ENCODE measurements at regions not wholly inside any gene's neighbourhood (a gene's known extent, or its start where the extent isn't known, plus 50 kb on each side); places are given as distances from the start of the nearest gene placed in this dataset.

GRCh38 chr4:112076919-112077608, 68.2 kb upstream of the FAM241A start:
- ChIA-PET CTCF (interaction anchor here (1.2 kb wide), 1 partner anchor 159 kb away, joined by 3 read pairs; no protein-coding TSS in a partner anchor), POLR2A (no interaction called here), SMC1A (ENCODE audit: uncharacterized antibody, unreplicated experiment) (interaction anchor here (1.1 to 1.4 kb wide), 2 partner anchors 22 to 132 kb away, joined by 4 to 6 read pairs; no protein-coding TSS in a partner anchor), RAD21 (ENCODE audit: unreplicated experiment) (no interaction called here)
- Histone ChIP-seq H3K27ac (ENCODE audit: control insufficient read depth, insufficient read depth) (no peak overlapping the region), H3K9ac (ENCODE audit: control insufficient read depth, insufficient read depth, low read length) (no peak overlapping the region), H2AFZ (ENCODE audit: control insufficient read depth, low read depth, low read length) (no peak overlapping the region), H3K4me1 (ENCODE audit: control insufficient read depth, insufficient read depth, low read length) (peaks cover 4% of the 10 kb centered on the region), H3K4me3 (no peak overlapping the region), H3K9me3 (replicated peaks; ENCODE audit: control insufficient read depth, insufficient read depth, low read length) (no peaks in the 10 kb centered on the region; the same call in 2 of the 3 replicates), H4K20me1 (ENCODE audit: control insufficient read depth, insufficient read depth) (no peaks in the 10 kb centered on the region), H3K79me2 (ENCODE audit: control insufficient read depth, insufficient read depth, low read length) (no peaks in the 10 kb centered on the region), H3K36me3 (ENCODE audit: control insufficient read depth in 2 of 2, insufficient read depth in 2 of 2, low read length in 1 of 2) (no peaks in the 10 kb centered on the region), H3K27me3 (replicated peaks in 1 of 2; ENCODE audit: control insufficient read depth in 2 of 2, insufficient read depth in 2 of 2, low read length in 1 of 2) (no peaks in the 10 kb centered on the region), H3K4me2 (ENCODE audit: control insufficient read depth, insufficient read depth) (no peak overlapping the region)
- FAIRE-seq, result no peak
- 32% methylated on average over 6 of the region's 6 CpGs for WGBS (ENCODE audit: insufficient coverage, insufficient replicate concordance, low lambda C conversion rate, missing lambda C conversion rate)
- peak; percentile 51 for ATAC-seq
- intact Hi-C loops (cut with micrococcal nuclease; ENCODE audit: unreplicated experiment), result no loop called here
- no peak for DNase-seq (ENCODE audit: low read depth, low spot score)
- no TSS peak for BruUV-seq (replicated peaks)
- in situ Hi-C loops (cut with MboI), result no loop called here
- TF ChIP-seq RB1 (IDR thresholded peaks at IDR 0.05; ENCODE audit: borderline replicate concordance) (no peak), ZBTB4 (CRISPR knock-in tag; IDR thresholded peaks at IDR 0.05) (no peak), EGR1 (IDR thresholded peaks at IDR 0.05; ENCODE audit: borderline replicate concordance in 1 of 2, low read depth in 2 of 2, low read length in 2 of 2) (no peak), CREB1 (IDR thresholded peaks at IDR 0.05; ENCODE audit: low read depth) (no peak), RELB (IDR thresholded peaks at IDR 0.05; ENCODE audit: low read depth) (no peak), PML (IDR thresholded peaks at IDR 0.05; ENCODE audit: low read length) (no peak), KDM1A (IDR thresholded peaks at IDR 0.05; ENCODE audit: borderline replicate concordance) (no peak), POLR2A (IDR thresholded peaks at IDR 0.05; ENCODE audit: low read depth, low read length) (no peak), PRDM15 (CRISPR knock-in tag; IDR thresholded peaks at IDR 0.05) (no peak), ZNF687 (IDR thresholded peaks at IDR 0.05) (no peak), RBBP5 (conservative IDR thresholded peaks at IDR 0.05) (no peak)
